GM18508 (cell line): ENCODE measurements at regions not wholly inside any gene's neighbourhood (a gene's known extent, or its start where the extent isn't known, plus 50 kb on each side); places are given as distances from the start of the nearest gene placed in this dataset.
A peak's percentile ranks its signal among the peaks of the same experiment; 100 is the strongest.
"Not testable (repeated sequence)": the region's sequence is repeated elsewhere in the genome, so short reads cannot be mapped to it uniquely, and the experiment has no call there.

ENCODE experiments used
- ATAC-seq: cut with Tn5 transposase; IDR thresholded peaks from one replicate; pipeline ENCODE4 v1.9.1; 2021; ENCODE audit warnings: moderate number of reproducible peaks; ENCODE audit not compliant: insufficient read depth, unreplicated experiment

- ATAC-seq, result not testable (repeated sequence)
Measured at GRCh38 chr10:22771631-22772030, 57.3 kb upstream of the PIP4K2A start.

- ATAC-seq, result no peak
Measured at GRCh38 chr10:22770270-22770669, 55.9 kb upstream of the PIP4K2A start.

- ATAC-seq, result no peak
Measured at GRCh38 chr10:22767859-22768258, 53.5 kb upstream of the PIP4K2A start.

- no peak for ATAC-seq
Measured at GRCh38 chr10:22766693-22767092, 52.3 kb upstream of the PIP4K2A start.

- peak; percentile 64 for ATAC-seq
Measured at GRCh38 chr10:22765660-22766547, 51.5 kb upstream of the PIP4K2A start.

GRCh38 chr10:22764639-22765038, 50.3 kb upstream of the PIP4K2A start:
- ATAC-seq, result no peak
